ENCODE measurements at regions not wholly inside any gene's neighbourhood (a gene's known extent, or its start where the extent isn't known, plus 50 kb on each side); places are given as distances from the start of the nearest gene placed in this dataset.

- TF ChIP-seq CTCF (conservative IDR thresholded peaks at IDR 0.05; ENCODE audit: low read depth, low read length), result no peak
- no peak for TF ChIP-seq EZH2 (IDR thresholded peaks at IDR 0.05; ENCODE audit: borderline replicate concordance, low read depth, low read length, poor library complexity, severe bottlenecking)
Measured at GRCh38 chr1:199734186-199734585, 293.3 kb upstream of the NR5A2 start.

Data from A673 (cell line).